Suprapubic skin (tissue), 4 donors: ENCODE measurements at regions not wholly inside any gene's neighbourhood (a gene's known extent, or its start where the extent isn't known, plus 50 kb on each side); places are given as distances from the start of the nearest gene placed in this dataset.

Source experiments
- DNase-seq, 2 donors: peaks; one replicate each; pipeline ENCODE4 v3.0.0-alpha.2; 2019; ENCODE audit warnings: low spot score in 2 of 2
- H3K27ac ChIP-seq: fragments of 200-600 bp; sonication (generic); one replicate; pipeline ENCODE4 v1.5.1; 2019
- H3K27me3 ChIP-seq: fragments of 200-600 bp; sonication (generic); one replicate; pipeline ENCODE4 v1.5.1; 2019
- H3K36me3 ChIP-seq: fragments of 200-600 bp; sonication (generic); one replicate; pipeline ENCODE4 v1.5.1; 2019
- H3K4me1 ChIP-seq: fragments of 200-600 bp; sonication (generic); one replicate; pipeline ENCODE4 v1.5.1; 2019
- H3K4me3 ChIP-seq: fragments of 200-600 bp; sonication (generic); one replicate; pipeline ENCODE4 v1.5.1; 2019; ENCODE audit warnings: mild to moderate bottlenecking
- H3K9me3 ChIP-seq: fragments of 200-600 bp; sonication (generic); one replicate; pipeline ENCODE4 v1.5.1; 2019
- CTCF ChIP-seq, 2 donors: fragments of 200-600 bp in 1 of 2; fragments of 450-650 bp in 1 of 2; sonication (generic) in 1 of 2; IDR thresholded peaks; one replicate each; pipeline ENCODE4 v1.5.1; 2016 to 2019; ENCODE audit warnings: antibody characterized with exemption in 2 of 2, mild to moderate bottlenecking in 1 of 2, moderate library complexity in 1 of 2
- EP300 ChIP-seq: sonication (generic); formaldehyde crosslinking; IDR thresholded peaks from one replicate; pipeline ENCODE4 v1.6.1; 2017; ENCODE audit warnings: antibody characterized with exemption
- POLR2A ChIP-seq, 2 donors: fragments of 450-650 bp; IDR thresholded peaks; one replicate each; pipeline ENCODE4 v1.6.1; 2017; ENCODE audit warnings: antibody characterized with exemption in 2 of 2, mild to moderate bottlenecking in 2 of 2, moderate library complexity in 2 of 2
- POLR2AphosphoS5 ChIP-seq, 3 donors: sonication (generic); formaldehyde crosslinking; IDR thresholded peaks; one replicate each; pipeline ENCODE4 v1.6.1; 2017; ENCODE audit warnings: antibody characterized with exemption in 3 of 3
- WGBS: methylation state at CpG from one replicate; pipeline ENCODE4 v1.1.5; 2018; 5-methylcytosine and 5-hydroxymethylcytosine counted together

GRCh38 chr6:132088150-132088549 lies 137.0 kb upstream of the CCN2 start:
- H3K9me3 ChIP-seq, result no peaks in the 10 kb centered on the region
- no peak overlapping the region for H3K4me3 ChIP-seq
- no peak for TF ChIP-seq EP300
- TF ChIP-seq POLR2AphosphoS5 (IDR thresholded peaks at IDR 0.05), result no peak
- TF ChIP-seq CTCF (IDR thresholded peaks at IDR 0.05), result no peak
- TF ChIP-seq POLR2A (IDR thresholded peaks at IDR 0.05), result no peak
- H3K4me1 ChIP-seq, result no peaks in the 10 kb centered on the region
- no peak overlapping the region for H3K27ac ChIP-seq
- WGBS, result 87% methylated on average over 2 of the region's 2 CpGs
- DNase-seq, result no peak
- no peaks in the 10 kb centered on the region for H3K27me3 ChIP-seq
- H3K36me3 ChIP-seq, result no peaks in the 10 kb centered on the region

- Histone ChIP-seq H3K4me3 (no peak overlapping the region), H3K9me3 (no peaks in the 10 kb centered on the region), H3K27me3 (no peaks in the 10 kb centered on the region), H3K36me3 (no peaks in the 10 kb centered on the region), H3K4me1 (no peaks in the 10 kb centered on the region), H3K27ac (no peak overlapping the region)
- TF ChIP-seq CTCF (IDR thresholded peaks at IDR 0.05), result no peak
- no peak for TF ChIP-seq POLR2AphosphoS5 (IDR thresholded peaks at IDR 0.05)
- TF ChIP-seq POLR2A (IDR thresholded peaks at IDR 0.05), result no peak
- TF ChIP-seq EP300, result no peak
- WGBS, result 72% methylated on average over 2 of the region's 2 CpGs
- no peak for DNase-seq
These were observed 136.2 kb upstream of the CCN2 start for GRCh38 chr6:132087391-132087790.

- H3K36me3 ChIP-seq, result no peaks in the 10 kb centered on the region
- TF ChIP-seq POLR2AphosphoS5 (IDR thresholded peaks at IDR 0.05), result no peak
- no peak for TF ChIP-seq CTCF (IDR thresholded peaks at IDR 0.05)
- no peak for TF ChIP-seq EP300
- TF ChIP-seq POLR2A (IDR thresholded peaks at IDR 0.05), result no peak
- no peak overlapping the region for H3K4me3 ChIP-seq
- no peaks in the 10 kb centered on the region for H3K27me3 ChIP-seq
- no peaks in the 10 kb centered on the region for H3K4me1 ChIP-seq
- H3K27ac ChIP-seq, result no peak overlapping the region
- no peak for DNase-seq
- 51% methylated on average over 5 of the region's 5 CpGs for WGBS
- no peaks in the 10 kb centered on the region for H3K9me3 ChIP-seq
These were observed 134.6 kb upstream of the CCN2 start for GRCh38 chr6:132085731-132086130.

- TF ChIP-seq POLR2A (IDR thresholded peaks at IDR 0.05), result no peak
- TF ChIP-seq POLR2AphosphoS5 (IDR thresholded peaks at IDR 0.05), result no peak
- no peak for TF ChIP-seq EP300
- TF ChIP-seq CTCF (IDR thresholded peaks at IDR 0.05), result no peak
- 82% methylated on average over 3 of the region's 3 CpGs for WGBS
- no peak for DNase-seq
- Histone ChIP-seq H3K9me3 (no peaks in the 10 kb centered on the region), H3K4me3 (no peak overlapping the region), H3K4me1 (no peaks in the 10 kb centered on the region), H3K27ac (no peak overlapping the region), H3K27me3 (no peaks in the 10 kb centered on the region), H3K36me3 (no peaks in the 10 kb centered on the region)
These were observed 133.8 kb upstream of the CCN2 start for GRCh38 chr6:132084811-132085509.

GRCh38 chr6:132082421-132082820 lies 131.2 kb upstream of the CCN2 start:
- 91% methylated on average over 2 of the region's 2 CpGs for WGBS
- H3K27me3 ChIP-seq, result no peaks in the 10 kb centered on the region
- TF ChIP-seq POLR2A (IDR thresholded peaks at IDR 0.05), result no peak
- TF ChIP-seq CTCF (IDR thresholded peaks at IDR 0.05), result no peak
- no peak for TF ChIP-seq POLR2AphosphoS5 (IDR thresholded peaks at IDR 0.05)
- TF ChIP-seq EP300, result no peak

More at GRCh38 chr6:132082421-132082820, 131.2 kb upstream of the CCN2 start:
- DNase-seq, result no peak
- H3K4me1 ChIP-seq, result no peaks in the 10 kb centered on the region
- H3K9me3 ChIP-seq, result no peaks in the 10 kb centered on the region
- no peak overlapping the region for H3K4me3 ChIP-seq
- no peak overlapping the region for H3K27ac ChIP-seq
- no peaks in the 10 kb centered on the region for H3K36me3 ChIP-seq
